Mesenchymal stem cell (in vitro differentiated cells and primary cell): ENCODE measurements at regions not wholly inside any gene's neighbourhood (a gene's known extent, or its start where the extent isn't known, plus 50 kb on each side); places are given as distances from the start of the nearest gene placed in this dataset.

Experiments
- DNase-seq: peaks from one replicate; pipeline ENCODE4 v3.0.0-alpha.2; 2013
- H2AFZ ChIP-seq: one replicate; pipeline ENCODE4 v1.6.1; 2013; ENCODE audit warnings: low read depth, mild to moderate bottlenecking, control low read depth, inconsistent platforms, low read length, moderate library complexity
- H2AK5ac ChIP-seq: 2 replicates; pipeline ENCODE4 v1.6.1; 2013; ENCODE audit warnings: low read length, moderate library complexity, mild to moderate bottlenecking, inconsistent platforms; ENCODE audit not compliant: severe bottlenecking
- H2BK120ac ChIP-seq: one replicate; pipeline ENCODE4 v1.6.1; 2013; ENCODE audit warnings: low read depth, mild to moderate bottlenecking, inconsistent platforms, low read length, moderate library complexity
- H2BK12ac ChIP-seq, 2 experiments: one replicate each; pipeline ENCODE4 v1.6.1; 2013; ENCODE audit warnings: inconsistent platforms in 2 of 2, low read length in 2 of 2, mild to moderate bottlenecking in 2 of 2, moderate library complexity in 2 of 2, control low read depth in 1 of 2
- H2BK15ac ChIP-seq: one replicate; pipeline ENCODE4 v1.6.1; 2013; ENCODE audit warnings: mild to moderate bottlenecking, low read depth, inconsistent platforms; ENCODE audit not compliant: poor library complexity, severe bottlenecking
- H2BK5ac ChIP-seq: 2 replicates; pipeline ENCODE4 v1.6.1; 2013; ENCODE audit warnings: low read depth, mild to moderate bottlenecking, low read length, control low read depth, inconsistent platforms; ENCODE audit not compliant: poor library complexity, severe bottlenecking
- H3K14ac ChIP-seq, 2 experiments: one replicate each; pipeline ENCODE4 v1.6.1; 2013; ENCODE audit warnings: inconsistent platforms in 2 of 2, low read length in 2 of 2, control low read depth in 1 of 2, mild to moderate bottlenecking in 1 of 2, moderate library complexity in 1 of 2
- H3K18ac ChIP-seq, 2 experiments: one replicate each; pipeline ENCODE4 v1.6.1; 2013; ENCODE audit warnings: inconsistent platforms in 2 of 2, low read length in 2 of 2, control low read depth in 1 of 2, low read depth in 1 of 2, mild to moderate bottlenecking in 1 of 2
- H3K23ac ChIP-seq, 2 experiments: one replicate each; pipeline ENCODE4 v1.6.1; 2013; ENCODE audit warnings: inconsistent platforms in 2 of 2, low read length in 2 of 2, mild to moderate bottlenecking in 2 of 2, moderate library complexity in 2 of 2, control low read depth in 1 of 2
- H3K27ac ChIP-seq: 2 replicates; pipeline ENCODE4 v1.5.1; 2013; ENCODE audit warnings: mild to moderate bottlenecking, moderate library complexity, low read length, control low read depth, inconsistent platforms; ENCODE audit not compliant: poor library complexity, severe bottlenecking
- H3K27me3 ChIP-seq, 2 experiments: 2 replicates each; pipeline versions ENCODE4 v1.6.1 to v1.7.0; 2013; ENCODE audit warnings: low read length in 2 of 2, mild to moderate bottlenecking in 2 of 2, moderate library complexity in 2 of 2, control low read depth in 1 of 2, inconsistent platforms in 1 of 2; ENCODE audit not compliant: control insufficient read depth in 1 of 2, insufficient read depth in 1 of 2
- H3K36me3 ChIP-seq, 2 experiments: 2 replicates each; pipeline versions ENCODE4 v1.6.1 to v1.7.0; 2013; ENCODE audit warnings: low read length in 2 of 2, control low read depth in 1 of 2, inconsistent platforms in 1 of 2, low read depth in 1 of 2, mild to moderate bottlenecking in 1 of 2; ENCODE audit not compliant: insufficient read depth in 2 of 2, control insufficient read depth in 1 of 2
- H3K4ac ChIP-seq, 2 experiments: one replicate each; pipeline ENCODE4 v1.6.1; 2013; ENCODE audit warnings: inconsistent platforms in 2 of 2, low read length in 2 of 2, mild to moderate bottlenecking in 2 of 2, moderate library complexity in 2 of 2, control low read depth in 1 of 2, low read depth in 1 of 2
- H3K4me1 ChIP-seq: 2 replicates; pipeline ENCODE4 v1.6.1; 2013; ENCODE audit warnings: low read depth, low read length, control low read depth; ENCODE audit not compliant: control insufficient read depth, insufficient read depth
- H3K4me2 ChIP-seq: 2 replicates; pipeline ENCODE4 v1.6.1; 2013; ENCODE audit warnings: low read length, mild to moderate bottlenecking, inconsistent platforms; ENCODE audit not compliant: poor library complexity, severe bottlenecking
- H3K4me3 ChIP-seq, 2 experiments: 2 replicates each; pipeline versions ENCODE4 v1.5.1 to v1.7.0; 2013; ENCODE audit warnings: low read length in 2 of 2, mild to moderate bottlenecking in 2 of 2, control low read depth in 1 of 2, low read depth in 1 of 2; ENCODE audit not compliant: insufficient read depth in 1 of 2
- H3K79me1 ChIP-seq: replicated peaks from 2 replicates; pipeline ENCODE4 v1.6.1; 2013; ENCODE audit warnings: mild to moderate bottlenecking, control low read depth, low read length, inconsistent platforms; ENCODE audit not compliant: poor library complexity, severe bottlenecking
- H3K9ac ChIP-seq: 2 replicates; pipeline ENCODE4 v1.7.0; 2013; ENCODE audit warnings: mild to moderate bottlenecking, low read length, moderate library complexity
- H3K9me3 ChIP-seq: 2 replicates; pipeline ENCODE4 v1.7.0; 2013; ENCODE audit warnings: mild to moderate bottlenecking, low read length; ENCODE audit not compliant: control insufficient read depth
- H4K8ac ChIP-seq: one replicate; pipeline ENCODE4 v1.6.1; 2013; ENCODE audit warnings: inconsistent platforms, mild to moderate bottlenecking, low read length, moderate library complexity
- H4K91ac ChIP-seq: one replicate; pipeline ENCODE4 v1.6.1; 2013; ENCODE audit warnings: mild to moderate bottlenecking, low read length, inconsistent platforms
- WGBS: methylation state at CpG from one replicate; pipeline ENCODE4 v1.1.7; 2013; ENCODE audit warnings: mixed read lengths; 5-methylcytosine and 5-hydroxymethylcytosine counted together

DNA sequence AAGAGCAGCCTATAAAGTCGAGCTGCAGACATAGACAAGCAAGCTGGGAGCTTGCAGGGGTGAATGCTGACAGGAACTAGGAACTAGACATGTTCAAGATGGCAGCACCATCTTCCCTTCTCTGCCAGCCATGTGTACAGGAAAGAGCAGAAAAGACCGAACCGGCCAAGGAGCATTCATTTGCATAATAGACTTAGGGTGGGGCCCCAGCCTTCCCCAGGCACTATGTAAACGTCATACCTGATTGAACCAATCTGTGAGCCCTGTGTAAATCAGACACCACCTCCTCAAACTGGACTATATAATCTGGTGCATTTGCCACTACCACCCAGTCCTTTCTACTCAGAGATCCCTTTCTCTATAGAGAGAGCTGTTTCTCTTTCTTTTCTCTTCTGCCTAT, 106.9 kb upstream of the FAM3C start:
- H4K8ac ChIP-seq, result no peak overlapping the region
- no peak overlapping the region for H2BK5ac ChIP-seq
- H3K4me1 ChIP-seq, result no peaks in the 10 kb centered on the region
- no peak for DNase-seq
- peak overlapping the region in 1 of 2 experiments; percentile 45 for H2BK12ac ChIP-seq
- H3K36me3 ChIP-seq, result no peaks in the 10 kb centered on the region
- no peak overlapping the region for H3K23ac ChIP-seq
- no peak overlapping the region for H2BK120ac ChIP-seq
- no peak overlapping the region for H2AFZ ChIP-seq
- H3K27me3 ChIP-seq, result no peaks in the 10 kb centered on the region
- peaks cover 26% of the 10 kb centered on the region for H3K9me3 ChIP-seq
- H3K4ac ChIP-seq, result no peak overlapping the region
- H2BK15ac ChIP-seq, result no peak overlapping the region
- no peak overlapping the region for H3K27ac ChIP-seq
- H2AK5ac ChIP-seq, result peak overlapping the region; percentile 98
- 94% methylated on average over 4 of the region's 4 CpGs for WGBS
- H3K79me1 ChIP-seq, result no peaks in the 10 kb centered on the region
- no peak overlapping the region for H4K91ac ChIP-seq
- H3K18ac ChIP-seq, result peak overlapping the region in 1 of 2 experiments; percentile 5
- no peak overlapping the region for H3K14ac ChIP-seq
- no peak overlapping the region for H3K4me3 ChIP-seq
- no peak overlapping the region for H3K4me2 ChIP-seq
- H3K9ac ChIP-seq, result no peak overlapping the region

GRCh38 chr7:121501566-121501965, 105.5 kb upstream of the FAM3C start:
- no peak overlapping the region for H4K91ac ChIP-seq
- no peak overlapping the region for H3K9ac ChIP-seq
- 100% methylated on average over 1 of the region's 1 CpG for WGBS
- H2BK5ac ChIP-seq, result no peak overlapping the region
- no peak overlapping the region for H4K8ac ChIP-seq
- no peak overlapping the region for H3K23ac ChIP-seq
- no peaks in the 10 kb centered on the region for H3K79me1 ChIP-seq
- no peak overlapping the region for H3K4ac ChIP-seq
- H2BK15ac ChIP-seq, result no peak overlapping the region
- no peak overlapping the region for H2BK12ac ChIP-seq
- H3K18ac ChIP-seq, result no peak overlapping the region
- no peak overlapping the region for H2AK5ac ChIP-seq
- H3K36me3 ChIP-seq, result no peaks in the 10 kb centered on the region
- H3K4me1 ChIP-seq, result no peaks in the 10 kb centered on the region
- H3K27me3 ChIP-seq, result no peaks in the 10 kb centered on the region
- H3K14ac ChIP-seq, result no peak overlapping the region
- H3K9me3 ChIP-seq, result peaks cover 16% of the 10 kb centered on the region
- no peak overlapping the region for H2AFZ ChIP-seq
- no peak overlapping the region for H3K4me2 ChIP-seq
- H3K27ac ChIP-seq, result no peak overlapping the region
- no peak overlapping the region for H3K4me3 ChIP-seq
- DNase-seq, result no peak
- no peak overlapping the region for H2BK120ac ChIP-seq

DNA sequence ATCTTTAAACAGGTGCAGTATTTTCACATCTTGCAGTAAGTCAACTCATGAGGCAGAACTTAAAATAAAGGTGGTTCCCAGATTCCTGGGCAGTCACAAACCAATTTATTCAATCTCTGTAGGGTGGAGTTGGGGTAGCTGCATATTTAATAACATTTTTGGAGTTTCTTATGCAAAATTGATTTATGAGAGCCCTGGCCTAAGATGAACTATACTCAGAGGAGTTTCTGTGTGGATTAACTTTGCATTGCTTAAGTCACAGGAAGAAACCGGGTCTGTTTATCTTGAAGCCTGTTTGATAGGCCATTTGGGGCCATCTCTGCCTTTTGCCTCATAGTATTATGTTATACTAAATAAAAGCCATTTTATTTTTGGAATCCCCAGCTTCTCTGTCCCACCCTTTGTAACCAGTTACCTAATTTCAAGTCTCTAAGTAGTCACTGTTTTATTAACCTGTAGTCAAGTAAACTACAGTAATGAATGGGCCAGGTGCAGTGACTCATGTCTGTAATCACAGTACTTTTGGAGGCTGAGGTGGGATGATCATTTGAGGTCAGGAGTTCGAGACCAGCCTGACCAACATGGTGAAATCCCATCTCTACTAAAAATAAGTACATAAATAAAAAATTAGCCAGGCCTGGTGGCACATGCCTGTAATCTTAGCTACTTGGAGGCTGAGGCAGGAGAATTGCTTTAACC, 104.4 kb upstream of the FAM3C start:
- H2AK5ac ChIP-seq, result no peak overlapping the region
- no peak for DNase-seq
- H2AFZ ChIP-seq, result no peak overlapping the region
- no peak overlapping the region for H4K8ac ChIP-seq
- no peak overlapping the region for H2BK5ac ChIP-seq
- H2BK15ac ChIP-seq, result no peak overlapping the region
- H3K79me1 ChIP-seq, result no peaks in the 10 kb centered on the region
- no peak overlapping the region for H4K91ac ChIP-seq
- H3K27me3 ChIP-seq, result no peaks in the 10 kb centered on the region
- no peak overlapping the region for H3K4me2 ChIP-seq
- H3K4ac ChIP-seq, result no peak overlapping the region
- H2BK120ac ChIP-seq, result no peak overlapping the region
- no peaks in the 10 kb centered on the region for H3K4me1 ChIP-seq
- H3K9me3 ChIP-seq, result peaks cover 5% of the 10 kb centered on the region
- H3K18ac ChIP-seq, result no peak overlapping the region
- no peak overlapping the region for H3K4me3 ChIP-seq
- no peak overlapping the region for H2BK12ac ChIP-seq
- no peak overlapping the region for H3K23ac ChIP-seq
- H3K27ac ChIP-seq, result no peak overlapping the region
- WGBS, result no CpG with 5 or more reads among the region's 2 CpGs
- no peaks in the 10 kb centered on the region for H3K36me3 ChIP-seq
- no peak overlapping the region for H3K14ac ChIP-seq
- H3K9ac ChIP-seq, result no peak overlapping the region

DNA sequence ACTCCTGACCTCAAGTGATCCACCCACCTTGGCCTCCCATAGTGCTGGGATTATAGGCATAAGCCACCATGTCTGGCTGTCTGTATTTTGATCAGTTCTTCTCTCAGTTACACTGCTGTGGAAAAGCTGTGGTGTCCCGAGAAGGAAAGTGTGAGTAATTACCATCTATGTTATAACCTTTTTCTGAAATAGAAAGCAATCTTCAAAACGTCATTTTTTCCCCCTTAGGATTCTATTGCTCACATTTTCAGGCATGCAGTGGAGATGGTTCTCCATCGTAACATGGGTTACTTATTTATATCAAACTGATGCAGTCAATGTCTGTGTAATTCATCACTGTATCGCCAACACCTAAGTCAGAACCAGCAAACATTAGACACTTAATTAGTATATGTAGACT, 103.5 kb upstream of the FAM3C start:
- no peak overlapping the region for H4K91ac ChIP-seq
- no peaks in the 10 kb centered on the region for H3K79me1 ChIP-seq

More for the DNA sequence above, 103.5 kb upstream of the FAM3C start:
- Histone ChIP-seq H3K14ac (no peak overlapping the region), H4K8ac (no peak overlapping the region), H3K27ac (no peak overlapping the region), H3K4me2 (no peak overlapping the region), H2BK12ac (no peak overlapping the region), H3K9ac (no peak overlapping the region), H3K23ac (no peak overlapping the region), H2BK5ac (no peak overlapping the region), H3K9me3 (no peaks in the 10 kb centered on the region), H3K18ac (no peak overlapping the region), H3K27me3 (no peaks in the 10 kb centered on the region), H2AK5ac (no peak overlapping the region), H3K36me3 (no peaks in the 10 kb centered on the region), H3K4me3 (no peak overlapping the region), H3K4ac (no peak overlapping the region), H2BK120ac (no peak overlapping the region), H2BK15ac (no peak overlapping the region), H3K4me1 (no peaks in the 10 kb centered on the region), H2AFZ (no peak overlapping the region)
- 100% methylated on average over 2 of the region's 4 CpGs for WGBS
- no peak for DNase-seq
